Superior temporal gyrus (tissue), 1 donor: ENCODE measurements at regions not wholly inside any gene's neighbourhood (a gene's known extent, or its start where the extent isn't known, plus 50 kb on each side); places are given as distances from the start of the nearest gene placed in this dataset.

Experiments
- DNase-seq: peaks from one replicate; pipeline ENCODE4 v3.0.0-alpha.2; 2016; ENCODE audit errors: extremely low spot score

DNA sequence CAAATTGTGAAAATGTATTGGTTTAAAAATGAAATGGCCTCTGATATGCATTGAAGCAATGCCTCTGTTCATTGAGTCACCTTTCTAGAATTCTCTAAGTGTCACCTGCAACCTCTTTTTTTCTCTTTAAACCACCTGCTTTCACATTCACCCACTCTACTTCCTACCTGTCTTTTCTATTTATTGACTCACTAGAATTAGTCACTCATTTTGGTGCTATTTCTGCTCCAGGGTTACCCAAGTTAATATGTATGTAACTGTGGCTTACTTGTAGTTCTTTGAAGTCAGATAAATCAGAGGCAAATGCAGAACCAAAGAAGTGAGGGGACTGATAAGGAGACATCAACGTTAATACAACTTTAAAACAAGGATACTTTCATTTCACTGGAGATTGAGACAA, 674.7 kb downstream of the CCSER2 start:
- DNase-seq = no peak

DNA sequence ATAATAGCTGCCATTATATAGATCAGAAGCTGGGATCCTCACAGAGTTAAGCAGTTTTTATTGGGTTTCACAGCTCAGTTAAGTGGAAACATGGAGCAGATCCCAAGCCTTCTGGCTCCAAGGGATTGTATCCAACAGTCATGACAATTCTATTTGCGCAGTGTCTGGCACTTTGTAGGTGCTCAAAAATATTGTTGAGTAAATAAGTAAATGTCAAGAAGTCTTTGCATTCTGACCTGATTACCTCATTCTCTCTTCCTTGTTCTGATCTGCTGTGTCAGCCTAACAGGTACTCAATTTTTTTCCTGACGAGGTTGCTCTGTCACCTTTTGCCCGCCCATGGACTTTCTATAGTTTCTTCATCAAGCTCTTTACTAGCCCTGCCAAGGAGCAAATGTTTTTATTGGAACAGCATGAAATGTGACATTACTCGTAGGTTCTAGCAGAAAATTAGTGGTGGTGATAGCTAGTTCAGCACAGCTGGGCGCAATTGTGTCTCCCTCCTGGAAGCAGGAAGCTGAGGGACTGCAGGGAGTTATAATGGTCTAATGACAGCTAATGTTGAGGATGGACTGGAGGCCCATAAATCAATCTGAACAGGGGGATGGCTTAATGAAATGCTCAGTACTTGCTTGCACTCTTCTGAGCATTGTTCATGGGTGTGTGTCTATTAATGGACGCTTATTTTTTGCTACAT, 680.2 kb downstream of the CCSER2 start:
- no peak for DNase-seq

DNA sequence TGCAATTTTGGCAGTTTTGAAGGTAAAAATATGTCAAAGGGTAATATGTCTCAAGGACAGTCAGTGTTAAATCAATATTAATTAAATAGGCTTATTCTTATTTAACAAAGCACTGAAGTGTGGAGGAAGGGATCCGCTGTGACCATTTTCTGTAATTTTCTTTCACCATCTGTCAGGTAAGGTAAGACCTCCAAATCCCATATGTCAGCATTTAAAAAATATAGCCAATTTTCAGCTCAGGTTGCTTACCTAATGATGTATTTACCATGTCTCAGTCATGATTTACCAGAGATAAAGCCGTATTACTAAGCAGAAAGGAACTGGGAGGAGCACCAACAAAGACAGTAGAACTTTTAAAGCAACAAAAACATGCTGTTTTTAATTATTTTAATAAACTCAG, 683.9 kb downstream of the CCSER2 start:
- DNase-seq = no peak

DNA sequence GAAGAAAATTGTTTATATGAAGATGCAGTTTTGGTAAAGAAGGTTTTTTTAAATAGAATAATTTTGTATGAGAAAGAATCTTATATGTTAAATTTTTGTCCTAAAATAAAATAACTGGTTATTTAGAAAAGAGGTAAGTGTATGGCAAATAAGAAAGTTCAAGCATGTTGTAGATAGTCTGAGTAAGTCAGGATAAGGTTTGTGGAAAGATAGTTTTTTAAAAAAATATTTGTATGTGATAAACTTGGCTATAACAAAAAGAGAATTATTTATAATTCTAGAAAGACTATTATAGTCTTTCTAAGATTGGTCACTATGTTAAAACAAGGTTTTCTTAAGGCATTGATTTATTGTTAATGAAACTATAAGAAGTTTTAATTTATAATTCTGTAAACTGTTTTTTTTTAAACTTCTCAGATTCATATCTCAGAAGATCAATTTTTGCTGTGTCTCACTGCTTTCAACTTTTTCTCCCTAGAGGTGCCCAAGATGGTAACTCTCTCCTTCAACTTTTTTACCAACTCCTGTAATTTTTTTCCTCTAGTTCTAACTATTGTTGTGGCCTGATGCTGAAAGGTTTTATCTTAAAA, 698.6 kb downstream of the CCSER2 start:
- DNase-seq = no peak

DNA sequence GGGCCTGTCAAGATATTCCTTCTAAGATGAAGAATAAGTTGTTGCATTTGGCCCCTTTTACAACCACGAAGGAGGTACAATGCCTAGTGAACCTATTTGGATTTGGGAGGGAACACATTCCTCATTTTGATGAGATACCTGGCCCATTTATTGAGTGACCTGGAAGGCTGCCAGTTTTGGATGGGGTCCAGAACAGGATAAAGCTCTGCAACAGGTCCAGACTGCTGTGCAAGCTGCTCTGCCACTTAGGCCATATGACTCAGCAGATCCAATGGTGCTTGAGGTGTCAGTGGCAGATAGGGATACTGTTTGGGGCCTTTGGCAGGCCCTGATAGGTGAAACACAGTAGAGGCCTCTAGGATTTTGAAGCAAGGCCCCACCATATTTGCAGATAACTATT, 704.6 kb downstream of the CCSER2 start:
- DNase-seq = no peak

DNA sequence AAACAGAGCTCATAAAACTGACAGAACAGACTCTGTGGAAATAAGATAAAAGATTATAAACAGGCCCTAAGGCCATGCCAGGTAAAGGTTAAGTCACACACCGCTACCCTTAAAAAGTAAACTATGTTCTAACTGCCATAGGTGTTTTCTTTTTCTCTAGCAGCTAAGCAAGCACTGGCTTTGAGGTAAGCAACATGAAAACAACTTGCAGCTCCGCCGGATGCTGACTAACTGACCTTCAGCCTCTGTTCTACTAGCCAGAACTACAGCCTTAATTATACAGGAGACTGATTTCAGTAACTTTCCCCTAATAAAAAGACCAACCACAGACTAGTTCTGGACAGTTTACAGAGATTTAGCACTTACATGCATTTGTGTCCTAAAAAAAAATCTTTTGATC, 708.3 kb downstream of the CCSER2 start:
- DNase-seq = no peak

DNA sequence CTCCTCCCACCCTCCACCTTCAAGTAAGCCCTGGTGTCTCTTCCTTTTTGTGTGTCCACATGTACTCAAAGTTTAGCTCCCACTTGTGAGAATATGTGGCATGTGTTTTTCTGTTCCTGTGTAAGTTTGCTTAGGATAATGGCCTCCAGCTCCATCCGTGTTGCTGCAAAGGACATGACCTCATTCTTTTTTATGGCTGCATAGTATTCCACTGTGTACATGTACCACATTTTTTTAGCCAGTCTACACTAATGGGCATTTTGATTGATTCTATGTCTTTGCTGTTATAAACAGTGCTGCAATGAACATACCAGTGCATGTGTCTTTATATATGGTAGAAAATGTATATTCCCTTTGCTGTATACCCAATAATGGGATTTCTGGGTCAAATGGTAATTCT, 710.9 kb downstream of the CCSER2 start:
- no peak for DNase-seq

DNA sequence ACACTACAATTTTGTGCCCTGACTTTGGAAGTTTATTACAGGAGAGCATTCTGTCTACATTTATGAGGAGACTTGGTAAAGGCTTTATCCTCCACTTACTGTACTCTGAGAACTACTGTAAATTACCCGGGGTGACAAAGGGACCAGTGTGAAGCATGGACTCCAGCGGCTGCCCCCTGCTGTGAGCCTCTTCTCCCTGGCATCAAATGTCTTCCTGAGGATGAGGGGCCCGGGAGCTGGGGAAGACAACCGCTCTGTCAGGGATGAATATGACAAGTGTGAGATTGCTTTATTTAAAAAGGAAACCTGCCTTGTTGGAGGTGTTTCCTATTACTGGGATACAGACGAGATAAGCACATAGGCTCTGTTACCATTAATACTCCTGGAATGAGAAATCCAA, 714.8 kb downstream of the CCSER2 start:
- no peak for DNase-seq

DNA sequence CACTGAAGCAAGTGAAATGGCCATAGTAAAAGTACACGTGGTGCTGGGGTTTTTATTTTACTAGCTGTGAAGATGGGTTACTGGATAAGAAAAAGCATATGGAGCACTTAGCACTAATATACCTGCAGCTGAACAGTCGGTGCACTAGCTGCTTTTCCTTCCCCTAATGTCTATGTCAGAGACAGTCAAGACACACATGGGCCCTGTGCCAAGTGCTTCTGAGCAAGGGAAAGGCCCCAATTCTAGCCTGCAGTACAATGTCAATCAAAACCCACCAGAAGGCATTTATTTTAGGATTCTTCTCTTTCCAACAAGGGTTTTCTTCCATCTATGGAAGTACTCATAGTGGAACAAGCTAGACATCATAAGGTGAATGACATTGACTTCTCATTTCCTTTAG, 716.7 kb downstream of the CCSER2 start:
- DNase-seq = no peak

DNA sequence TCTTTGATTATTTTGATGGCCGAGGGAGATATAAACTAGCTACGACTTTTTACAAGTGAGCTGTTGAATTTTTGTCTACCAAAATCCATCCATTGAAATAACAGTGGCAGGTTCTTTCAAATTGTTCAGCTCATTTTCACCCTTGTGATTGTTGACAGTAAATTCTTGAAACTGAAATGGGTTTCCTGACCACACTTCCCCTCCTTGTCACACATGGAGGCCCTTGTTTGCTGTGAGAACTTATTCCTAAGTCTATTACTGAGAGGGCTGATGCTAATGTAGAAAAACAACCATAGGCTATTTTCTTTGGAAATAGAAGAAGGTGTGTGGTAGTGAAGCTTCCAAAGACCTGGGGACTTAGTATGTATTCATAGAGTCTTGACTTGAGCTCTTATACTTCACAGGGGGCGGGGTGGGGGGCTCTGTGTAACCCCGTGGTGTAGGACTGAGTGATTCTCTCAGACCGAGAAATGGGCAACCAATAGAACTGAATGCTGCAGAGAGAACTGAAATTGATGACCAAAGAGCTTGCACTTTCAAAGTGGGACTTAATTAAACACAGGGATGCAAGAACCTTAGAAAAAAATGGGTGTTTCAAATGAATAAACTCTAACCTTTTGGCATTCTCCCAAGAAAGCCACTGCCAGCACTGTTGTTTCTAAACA, 718.9 kb downstream of the CCSER2 start:
- no peak for DNase-seq

DNA sequence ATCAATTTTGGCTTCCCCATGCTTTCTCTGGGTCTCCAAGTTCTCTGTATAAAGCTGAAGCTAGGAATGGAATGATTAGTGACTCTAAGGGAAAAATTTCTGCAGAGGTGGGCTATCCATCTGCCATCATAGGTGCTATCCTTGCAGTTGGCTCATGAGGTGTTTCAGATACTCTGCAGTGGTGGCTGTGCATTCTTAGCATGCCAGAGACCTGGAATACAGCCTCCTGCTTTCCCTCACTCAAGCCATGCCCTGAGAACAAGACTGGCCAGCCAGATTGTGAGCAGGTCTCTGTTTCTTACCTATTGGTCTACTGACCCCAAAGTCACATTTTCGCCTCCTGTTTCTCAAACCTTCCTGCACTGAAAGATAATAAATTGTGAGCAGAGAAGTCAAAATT, 719.6 kb downstream of the CCSER2 start:
- no peak for DNase-seq

DNA sequence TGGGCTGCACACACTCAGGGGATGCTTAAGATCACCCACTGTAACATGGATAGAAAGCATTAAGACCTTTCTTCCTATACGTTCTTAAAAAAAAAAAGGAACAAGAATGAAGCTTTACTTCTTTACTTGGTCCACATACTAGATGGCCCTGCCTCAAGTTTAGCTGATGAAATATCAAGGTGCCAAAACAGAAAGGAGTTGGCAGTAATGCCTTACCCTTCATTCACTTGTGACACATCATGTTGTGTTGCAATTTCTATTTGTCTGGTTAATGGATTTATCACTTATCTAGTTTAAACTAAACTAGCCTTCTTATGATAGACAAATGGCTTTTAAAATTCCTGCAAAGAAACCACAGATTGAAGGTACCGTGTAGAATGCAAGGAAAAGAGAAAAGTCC, 720.3 kb downstream of the CCSER2 start:
- no peak for DNase-seq

DNA sequence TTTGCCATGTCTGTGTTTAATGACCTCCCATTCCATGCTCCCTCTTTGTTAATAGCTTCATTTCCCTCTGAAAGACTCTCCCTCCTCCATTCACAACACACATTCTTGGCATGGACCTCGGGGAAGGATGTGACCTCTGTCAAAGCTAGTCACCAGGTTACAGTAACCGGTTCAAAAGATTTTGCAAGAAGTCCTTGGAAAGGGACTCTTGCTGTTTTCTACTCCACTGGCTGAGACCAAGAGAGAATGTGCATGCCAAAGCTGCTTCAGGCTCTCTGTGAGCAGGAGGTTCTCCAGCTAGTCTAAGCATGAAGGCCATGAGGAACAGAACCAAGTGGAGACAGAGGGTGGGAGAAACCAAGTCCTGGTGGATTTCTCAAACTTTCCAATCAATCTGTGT, 732.6 kb downstream of the CCSER2 start:
- no peak for DNase-seq

DNA sequence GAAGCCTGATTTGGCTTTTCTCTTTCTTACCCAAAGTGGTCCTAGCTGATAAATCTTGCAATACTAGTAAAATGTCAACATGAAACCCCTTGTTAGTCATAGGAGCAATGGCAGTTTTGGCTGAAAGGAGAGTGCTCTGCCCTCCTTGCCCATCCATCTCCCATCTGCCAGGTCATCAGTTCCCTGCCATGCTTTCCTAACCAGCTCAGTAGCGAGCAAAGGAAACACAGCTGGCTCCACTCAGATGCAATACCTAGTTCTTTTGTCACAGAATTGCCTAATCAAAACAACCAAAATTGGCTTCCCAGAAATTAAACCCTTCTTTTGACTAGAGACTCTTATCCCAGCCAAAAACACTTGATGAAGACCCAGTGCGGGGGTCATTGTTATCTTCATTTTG, 733.0 kb downstream of the CCSER2 start:
- DNase-seq = no peak

DNA sequence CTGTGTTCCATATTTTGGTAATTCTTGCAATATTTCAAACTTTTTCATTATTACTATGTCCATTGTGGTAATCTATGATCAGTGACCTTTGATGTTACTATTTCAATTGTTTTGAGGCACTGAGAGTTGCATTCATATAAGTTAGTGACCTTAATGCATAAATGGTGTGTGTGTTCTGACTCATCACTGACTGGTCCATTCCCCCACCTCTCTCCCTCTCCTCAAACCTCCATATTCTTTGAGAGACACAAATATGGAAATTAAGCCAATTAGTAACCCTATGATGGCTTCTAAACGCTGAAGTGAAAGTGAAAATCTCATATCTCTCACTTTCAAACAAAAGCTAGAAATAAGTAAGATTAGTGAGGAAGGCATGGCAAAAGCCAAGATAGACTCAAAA, 739.6 kb downstream of the CCSER2 start:
- no peak for DNase-seq

DNA sequence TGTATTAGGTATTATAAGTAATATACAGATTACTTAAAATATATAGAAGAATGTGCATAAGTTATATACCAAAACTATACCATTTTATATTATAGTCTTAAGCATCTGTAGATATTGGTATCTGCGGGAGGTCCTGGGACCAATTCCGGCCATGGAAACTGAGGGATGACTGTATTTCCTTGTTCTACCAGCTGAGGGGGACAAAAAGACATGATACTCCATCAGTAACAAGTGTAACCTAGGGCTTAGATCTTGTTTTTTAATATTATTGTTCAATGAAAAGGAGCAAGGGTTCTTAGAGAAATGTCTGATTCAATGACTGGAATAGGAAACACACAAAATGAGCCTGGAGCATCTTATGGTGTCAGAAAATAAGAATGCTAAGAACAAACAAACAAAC, 752.5 kb downstream of the CCSER2 start:
- DNase-seq = no peak

DNA sequence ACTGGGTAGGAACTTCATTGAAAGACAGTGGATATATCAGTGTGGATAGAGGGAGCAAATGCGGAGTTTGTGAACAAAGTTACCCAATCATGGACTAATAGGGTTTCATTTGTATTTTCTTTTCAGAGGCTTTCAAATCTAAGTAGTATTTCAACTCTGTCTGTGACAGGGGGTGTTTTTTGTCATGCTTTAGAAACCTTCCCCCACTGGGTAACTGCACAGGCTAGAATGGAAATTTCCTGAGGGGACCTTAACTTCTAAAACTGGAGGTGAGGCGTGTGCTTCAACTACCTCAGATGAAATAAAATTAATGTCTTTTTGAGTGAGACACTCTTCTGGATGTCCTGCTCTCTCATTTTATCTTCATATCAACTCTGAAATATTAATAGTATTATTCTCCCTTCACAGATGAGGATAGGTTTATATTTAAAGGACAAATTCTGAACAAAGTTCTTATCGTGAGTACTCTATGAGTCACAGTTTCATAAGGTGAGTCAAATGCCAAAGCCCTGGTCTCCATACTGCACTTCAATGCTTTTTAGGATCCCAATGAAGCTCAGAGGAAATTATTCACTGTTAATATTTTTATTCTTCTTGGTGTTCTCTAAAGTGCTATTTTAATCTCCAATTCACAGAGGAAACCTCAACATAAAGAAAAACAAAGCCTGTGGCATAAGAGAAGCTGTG, 770.6 kb downstream of the CCSER2 start:
- no peak for DNase-seq

DNA sequence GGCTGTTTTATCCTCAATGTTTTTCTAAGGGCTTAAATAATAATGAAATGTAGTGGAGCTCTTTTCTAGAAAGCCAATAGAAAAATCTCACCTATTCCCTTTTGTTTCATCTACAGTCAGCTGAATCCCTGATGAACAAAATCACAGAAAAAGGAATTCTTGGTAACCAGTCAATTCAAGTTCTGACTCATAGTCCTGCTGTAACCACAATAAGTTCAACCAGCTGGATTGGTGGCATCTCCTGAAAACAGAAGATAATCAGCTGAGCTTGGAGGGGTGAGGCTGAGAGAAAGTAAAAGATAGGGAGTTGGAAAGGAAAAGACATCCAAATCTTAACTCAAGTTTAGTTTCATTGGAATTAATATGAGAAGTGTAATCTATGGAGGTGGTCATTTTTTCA, 772.1 kb downstream of the CCSER2 start:
- no peak for DNase-seq

DNA sequence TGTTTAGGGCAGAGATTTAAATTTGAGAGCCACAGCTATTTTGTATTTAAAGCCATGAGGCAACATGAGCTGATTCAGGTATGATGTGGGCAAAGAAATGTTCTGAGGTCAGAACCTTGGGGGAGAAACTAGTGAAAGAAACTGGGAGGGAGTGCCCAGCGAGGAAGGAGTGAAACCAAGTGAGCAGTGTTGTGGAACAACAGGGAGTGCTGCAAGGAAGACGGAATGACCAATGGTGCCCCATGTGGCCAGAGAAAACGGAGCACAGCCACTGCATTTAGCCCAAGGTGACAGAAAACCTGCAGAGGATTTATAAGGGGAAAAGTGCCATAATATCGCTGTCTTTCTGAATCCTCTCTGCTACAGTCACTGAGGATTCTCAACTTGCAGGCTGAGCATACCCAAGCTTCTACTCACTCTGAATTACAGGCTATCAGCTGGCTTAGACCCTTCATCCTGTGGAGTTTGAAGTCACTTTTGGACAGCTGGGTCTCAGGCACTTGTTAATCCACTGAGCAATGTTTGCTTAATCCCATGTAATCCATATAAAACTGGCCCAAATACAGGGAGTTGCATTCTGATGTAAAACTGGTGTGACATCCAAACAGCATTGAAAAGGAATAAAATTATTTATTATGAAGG, 777.3 kb downstream of the CCSER2 start:
- DNase-seq = no peak

DNA sequence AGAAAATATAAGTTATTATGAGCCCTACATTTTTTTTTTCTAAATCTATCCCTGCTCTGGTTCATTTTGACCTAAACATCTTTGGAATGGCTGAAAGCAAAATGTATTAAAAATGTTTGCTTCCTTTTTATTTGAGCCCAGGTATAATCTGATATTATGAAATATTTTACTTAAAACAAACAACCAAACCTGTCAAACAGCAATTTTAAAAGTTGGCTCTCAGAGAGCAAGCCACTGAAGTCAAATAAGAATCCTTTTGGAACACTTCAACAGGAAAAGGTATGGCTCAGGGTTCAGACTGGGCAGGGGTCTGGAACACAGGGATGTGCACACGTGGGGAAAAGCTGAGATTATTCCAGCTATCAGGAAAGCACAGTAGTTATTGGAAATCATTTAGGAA, 782.9 kb downstream of the CCSER2 start:
- DNase-seq = no peak

DNA sequence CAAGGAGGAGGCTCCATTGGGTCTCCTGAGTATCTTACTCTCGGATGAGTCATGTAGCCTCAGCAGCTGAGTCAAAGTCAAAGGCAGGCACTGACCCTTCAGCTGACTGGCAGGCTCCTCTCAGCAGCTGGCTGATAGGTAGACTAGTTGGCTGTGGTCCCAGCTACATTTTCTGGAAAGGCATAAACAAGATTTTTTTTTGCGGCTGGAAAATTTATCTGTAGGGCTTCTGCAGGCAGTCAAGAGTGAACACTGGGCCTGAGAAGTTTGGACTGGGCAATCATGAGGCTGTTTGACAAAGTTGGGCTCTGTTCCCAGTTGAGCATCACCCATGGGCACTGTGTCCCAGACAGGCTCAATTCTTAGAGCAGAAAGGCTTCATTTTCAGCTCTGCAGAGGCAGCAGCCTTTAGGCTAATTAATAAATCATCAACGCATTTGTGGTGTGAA, 796.2 kb downstream of the CCSER2 start:
- peak; percentile 86 for DNase-seq

DNA sequence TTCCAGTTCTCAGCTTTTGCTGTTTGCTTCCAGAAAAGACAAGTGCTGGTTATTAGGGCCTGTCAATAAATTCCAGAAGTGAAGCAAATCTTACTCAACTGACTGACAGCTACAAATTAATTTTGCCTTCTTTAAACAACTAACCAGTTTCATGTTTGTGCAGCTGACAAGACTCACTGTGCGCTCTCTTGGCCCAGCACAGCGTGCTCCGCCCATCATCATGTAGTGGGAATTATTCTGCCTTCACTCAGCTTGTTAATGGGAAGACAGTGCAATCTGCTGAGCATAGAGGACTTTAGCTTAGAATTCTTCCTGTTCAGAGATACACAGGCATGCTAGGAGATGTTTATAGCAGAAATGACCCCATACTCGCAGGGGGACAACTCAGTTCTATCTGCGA, 808.9 kb downstream of the CCSER2 start:
- DNase-seq = no peak
